ENCODE measurements at regions not wholly inside any gene's neighbourhood (a gene's known extent, or its start where the extent isn't known, plus 50 kb on each side); places are given as distances from the start of the nearest gene placed in this dataset.

- TF ChIP-seq KDM5A (IDR thresholded peaks at IDR 0.05; ENCODE audit: borderline replicate concordance, low read length) (no peak), MEIS2 (CRISPR knock-in tag; IDR thresholded peaks at IDR 0.05) (no peak), HOXA7 (CRISPR knock-in tag; IDR thresholded peaks at IDR 0.05) (no peak), HMG20A (CRISPR knock-in tag; IDR thresholded peaks at IDR 0.05; ENCODE audit: borderline replicate concordance) (no peak), SMAD9 (CRISPR knock-in tag; IDR thresholded peaks at IDR 0.05) (no peak), PRPF4 (IDR thresholded peaks at IDR 0.05; ENCODE audit: low read depth, low read length, poor library complexity, severe bottlenecking) (no peak), REST (IDR thresholded peaks at IDR 0.05; ENCODE audit: borderline replicate concordance in 1 of 2, low read depth in 1 of 2, low read length in 2 of 2) (no peak), POLR2AphosphoS2 (IDR thresholded peaks at IDR 0.05; ENCODE audit: low read depth, low read length) (no peak), BCLAF1 (IDR thresholded peaks at IDR 0.05) (no peak), YY1 (IDR thresholded peaks at IDR 0.05; ENCODE audit: insufficient read depth, insufficient replicate concordance, low read depth, low read length) (no peak), RAD21 (CRISPR knock-in tag; IDR thresholded peaks at IDR 0.05) (no peak)
- TF ChIP-seq, protein P1, sequence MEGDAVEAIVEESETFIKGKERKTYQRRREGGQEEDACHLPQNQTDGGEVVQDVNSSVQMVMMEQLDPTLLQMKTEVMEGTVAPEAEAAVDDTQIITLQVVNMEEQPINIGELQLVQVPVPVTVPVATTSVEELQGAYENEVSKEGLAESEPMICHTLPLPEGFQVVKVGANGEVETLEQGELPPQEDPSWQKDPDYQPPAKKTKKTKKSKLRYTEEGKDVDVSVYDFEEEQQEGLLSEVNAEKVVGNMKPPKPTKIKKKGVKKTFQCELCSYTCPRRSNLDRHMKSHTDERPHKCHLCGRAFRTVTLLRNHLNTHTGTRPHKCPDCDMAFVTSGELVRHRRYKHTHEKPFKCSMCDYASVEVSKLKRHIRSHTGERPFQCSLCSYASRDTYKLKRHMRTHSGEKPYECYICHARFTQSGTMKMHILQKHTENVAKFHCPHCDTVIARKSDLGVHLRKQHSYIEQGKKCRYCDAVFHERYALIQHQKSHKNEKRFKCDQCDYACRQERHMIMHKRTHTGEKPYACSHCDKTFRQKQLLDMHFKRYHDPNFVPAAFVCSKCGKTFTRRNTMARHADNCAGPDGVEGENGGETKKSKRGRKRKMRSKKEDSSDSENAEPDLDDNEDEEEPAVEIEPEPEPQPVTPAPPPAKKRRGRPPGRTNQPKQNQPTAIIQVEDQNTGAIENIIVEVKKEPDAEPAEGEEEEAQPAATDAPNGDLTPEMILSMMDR (CRISPR knock-in tag; IDR thresholded peaks at IDR 0.05): no peak
Measured at GRCh38 chr4:165784672-165785071, 88.4 kb upstream of the TLL1 start.
